Activated CD4-positive, CD25-positive, alpha-beta regulatory T cell treated with anti-CD3 and anti-CD28 coated beads, Interleukin-2, amount 50 U/mL, for 24 hours (primary cell): ENCODE measurements at regions not wholly inside any gene's neighbourhood (a gene's known extent, or its start where the extent isn't known, plus 50 kb on each side); places are given as distances from the start of the nearest gene placed in this dataset.
"Not testable (repeated sequence)": the region's sequence is repeated elsewhere in the genome, so short reads cannot be mapped to it uniquely, and the experiment has no call there.

Experiments
- ATAC-seq, 2 donors: fragments of 150-1000 bp; cut with Tn5 transposase; one replicate each; pipeline ENCODE4 v1.10.0; 2021; ENCODE audit warnings: mild to moderate bottlenecking in 1 of 2, moderate library complexity in 1 of 2

DNA sequence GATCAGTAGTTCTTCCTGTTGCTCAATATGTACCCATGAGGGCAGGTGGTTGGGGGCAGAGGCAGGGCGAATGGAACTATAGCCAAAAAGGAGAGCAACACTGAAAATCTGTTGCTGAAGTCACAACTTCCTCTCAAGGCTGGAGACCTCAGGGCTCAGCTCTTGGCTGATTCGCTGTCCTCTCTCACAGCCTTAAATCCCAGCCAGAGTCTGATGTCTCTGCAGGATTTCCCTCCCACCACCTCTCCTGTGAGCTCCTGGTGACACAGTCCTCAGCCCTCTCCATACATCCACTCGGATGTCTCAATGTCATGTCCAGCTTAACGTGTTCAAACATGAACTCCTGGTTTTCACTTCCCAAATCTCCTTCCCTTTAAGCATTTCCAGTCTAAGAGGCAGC, 218.7 kb upstream of the FAM240B start:
- ATAC-seq = not testable (repeated sequence)

- not testable (repeated sequence) for ATAC-seq
Observed at GRCh38 chr9:38927970-38928369, 208.0 kb upstream of the FAM240B start.

DNA sequence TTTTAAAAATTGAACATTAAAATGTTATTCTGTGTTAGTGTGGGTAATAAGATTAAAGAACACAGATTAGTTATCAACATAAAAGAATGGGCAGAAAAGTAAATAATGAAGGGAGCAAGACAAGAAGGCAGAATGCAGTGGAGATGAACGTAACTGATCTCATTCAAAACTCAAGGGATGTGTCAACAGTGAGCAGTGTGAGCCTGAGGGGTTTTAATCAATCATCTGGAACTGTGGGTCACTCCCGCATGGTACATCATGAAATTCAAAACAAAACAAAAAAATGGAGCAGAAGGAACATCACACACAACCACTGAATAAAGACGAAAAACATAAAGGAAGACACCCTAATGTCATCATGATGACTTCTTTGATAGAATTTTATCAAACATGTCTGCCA, 206.6 kb upstream of the FAM240B start:
- ATAC-seq = not testable (repeated sequence)

- not testable (repeated sequence) for ATAC-seq
Observed at GRCh38 chr9:38921253-38921652, 201.3 kb upstream of the FAM240B start.

- not testable (repeated sequence) for ATAC-seq
Observed at GRCh38 chr9:38910629-38911028, 190.7 kb upstream of the FAM240B start.

GRCh38 chr9:38904719-38905118, 184.8 kb upstream of the FAM240B start:
- not testable (repeated sequence) for ATAC-seq

DNA sequence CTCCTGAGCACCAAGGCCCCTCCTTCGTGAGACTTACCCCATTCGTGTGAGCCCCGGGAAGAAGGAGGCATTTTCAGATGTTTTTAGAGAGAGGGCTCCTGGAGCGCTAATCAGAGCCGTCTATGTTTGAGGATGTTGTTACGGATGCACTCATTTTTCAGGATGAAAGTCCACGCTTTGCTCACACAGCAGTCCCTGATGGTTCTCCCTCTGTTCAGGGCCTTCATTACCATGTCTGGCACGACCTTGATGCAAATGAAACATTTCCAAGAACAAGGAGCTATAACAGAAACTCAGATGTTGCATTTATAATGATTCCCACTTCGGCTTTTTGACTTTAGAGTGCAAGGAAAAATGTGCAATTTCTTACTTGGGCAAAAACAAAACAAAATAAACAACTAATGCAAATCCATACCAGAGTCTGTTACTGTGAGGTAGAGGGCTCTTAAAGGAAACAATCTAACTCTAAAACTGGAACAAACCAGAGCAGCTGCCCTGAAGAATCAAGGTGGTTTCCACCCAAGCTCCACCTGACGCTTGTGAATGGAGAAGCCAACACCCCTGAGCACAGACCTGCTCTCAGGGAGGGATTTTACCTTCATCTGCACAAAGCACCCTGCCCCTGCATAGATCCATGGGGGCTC, 181.7 kb upstream of the FAM240B start:
- not testable (repeated sequence) for ATAC-seq

DNA sequence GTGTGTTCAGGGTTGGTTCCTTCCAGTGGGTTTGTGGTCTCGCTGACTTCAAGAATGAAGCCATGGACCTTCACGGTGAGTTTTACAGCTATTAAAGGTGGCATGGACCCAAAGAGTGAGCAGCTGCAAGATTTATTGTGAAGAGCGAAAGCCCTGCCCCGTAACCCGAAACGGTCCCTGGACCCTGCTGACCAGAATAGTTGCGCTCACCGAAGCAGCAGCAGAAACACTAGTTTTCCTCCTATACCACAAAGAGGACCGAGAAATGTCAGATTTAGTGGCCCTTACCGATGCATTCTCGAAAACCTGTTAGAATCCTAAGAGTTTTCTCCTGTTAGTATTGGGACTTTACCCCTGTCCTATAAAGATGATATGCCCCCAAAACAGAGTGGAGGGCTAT, 176.5 kb upstream of the FAM240B start:
- not testable (repeated sequence) for ATAC-seq

DNA sequence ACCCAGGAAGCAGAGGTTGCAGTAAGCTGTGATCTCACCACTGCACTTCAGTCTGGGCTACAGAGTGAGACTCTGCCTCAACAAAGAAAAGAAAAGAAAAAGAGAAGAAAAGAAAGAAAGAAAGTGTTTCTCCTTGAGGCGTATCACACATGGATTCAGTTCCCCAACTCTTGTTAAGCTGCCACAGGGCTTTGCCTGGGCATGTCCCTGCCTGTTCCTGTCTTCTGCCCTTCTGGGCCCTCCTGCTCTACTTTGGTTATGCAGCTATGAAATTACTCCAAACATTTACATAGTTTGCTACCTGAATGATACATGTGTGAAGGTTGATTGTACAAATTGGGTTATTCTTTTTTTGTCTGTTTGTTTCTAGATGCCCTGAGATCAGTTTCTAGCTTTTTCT, 175.3 kb upstream of the FAM240B start:
- not testable (repeated sequence) for ATAC-seq

DNA sequence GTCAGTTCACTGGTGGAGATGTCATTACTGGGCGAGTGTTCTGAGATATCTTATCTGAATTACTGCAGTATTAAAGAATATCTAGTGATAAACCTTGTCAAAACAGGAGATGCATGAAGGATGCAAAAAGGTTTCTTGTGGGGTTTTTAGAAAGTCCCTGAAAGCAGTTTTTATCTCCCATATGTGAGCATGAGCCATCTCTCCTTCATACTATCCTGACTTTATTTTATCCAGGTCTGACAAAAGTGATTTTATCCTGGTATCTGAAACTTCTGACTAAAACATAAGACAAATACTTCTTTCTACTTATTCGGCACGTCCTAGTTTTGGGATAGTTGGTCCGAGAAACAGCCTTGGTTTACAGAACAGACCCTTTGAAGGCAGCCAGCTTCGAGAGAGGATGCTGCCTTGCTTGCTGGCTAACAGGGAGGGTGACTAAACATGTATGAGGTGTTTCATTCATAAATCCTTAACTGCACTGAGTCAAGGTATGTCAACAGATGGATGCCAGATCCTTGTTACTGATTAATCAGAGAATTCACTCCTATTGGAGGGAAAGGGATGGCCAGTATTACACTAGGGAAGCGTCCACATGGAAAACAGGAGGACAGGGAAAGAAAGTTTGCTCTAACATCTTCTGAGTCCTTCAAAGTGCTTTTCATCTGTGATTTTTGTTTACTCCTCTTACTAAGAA, 172.8 kb upstream of the FAM240B start:
- ATAC-seq = not testable (repeated sequence)

- ATAC-seq = not testable (repeated sequence)
Observed at GRCh38 chr9:38886076-38886475, 166.1 kb upstream of the FAM240B start.

DNA sequence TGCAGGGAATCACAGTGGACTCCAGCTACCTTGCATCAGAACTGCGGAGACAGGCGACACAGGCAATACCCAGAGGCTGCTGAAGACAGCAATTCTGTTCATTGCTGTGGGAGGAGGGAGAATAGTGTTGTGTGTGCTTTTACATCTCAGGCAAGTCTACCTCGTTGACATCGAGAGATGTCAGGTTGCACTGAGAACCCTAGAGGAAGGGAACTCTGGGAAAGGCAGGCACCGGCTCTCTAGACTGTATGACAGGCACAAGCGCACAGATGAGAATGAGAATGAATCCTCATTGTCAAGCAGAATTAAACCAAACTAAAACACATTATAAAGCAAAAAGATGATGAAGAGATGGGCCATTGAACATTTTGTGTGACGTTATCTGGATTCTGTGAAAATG, 155.7 kb upstream of the FAM240B start:
- not testable (repeated sequence) for ATAC-seq

- ATAC-seq = not testable (repeated sequence)
Observed at GRCh38 chr9:38871282-38871940, 151.5 kb upstream of the FAM240B start.

- ATAC-seq = not testable (repeated sequence)
Observed at GRCh38 chr9:38859827-38860226, 139.9 kb upstream of the FAM240B start.

DNA sequence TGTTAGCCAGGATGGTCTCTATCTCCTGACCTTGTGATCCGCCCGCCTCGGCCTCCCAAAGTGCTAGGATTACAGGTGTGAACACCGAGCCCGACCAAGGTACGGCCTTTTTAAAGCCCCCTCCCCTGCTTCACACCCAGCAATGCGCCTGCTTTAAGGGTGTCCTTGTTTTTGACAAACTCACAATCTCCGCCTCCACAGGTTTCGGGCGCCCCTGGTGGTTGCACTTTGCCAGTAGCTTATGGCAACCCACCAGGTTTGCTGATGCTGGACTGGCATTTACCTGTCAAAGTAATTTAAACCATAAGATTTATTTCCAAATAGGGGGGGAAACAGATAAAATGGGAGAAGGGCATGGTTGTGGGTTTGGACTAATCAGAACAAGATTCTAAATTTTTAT, 129.0 kb upstream of the FAM240B start:
- ATAC-seq = not testable (repeated sequence)

DNA sequence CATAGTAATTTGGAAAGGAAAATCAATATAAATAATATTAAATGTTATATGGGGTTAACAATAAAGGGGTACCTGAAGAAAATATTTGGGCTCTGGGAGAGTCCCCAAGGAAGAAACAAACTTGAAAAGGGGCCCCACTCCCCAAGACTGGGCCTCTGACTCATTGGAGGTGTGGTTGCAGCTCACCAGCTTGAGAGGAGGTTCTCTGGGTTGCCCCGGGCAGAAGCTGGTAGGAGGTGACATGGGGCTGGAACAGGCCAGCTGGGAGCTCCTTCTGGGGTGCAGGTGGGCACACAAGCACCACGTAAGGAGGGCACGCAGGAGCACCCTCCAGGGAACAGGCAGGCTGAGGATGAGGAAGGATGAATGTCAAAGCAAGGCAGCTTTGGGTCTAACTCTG, 120.3 kb upstream of the FAM240B start:
- not testable (repeated sequence) for ATAC-seq

DNA sequence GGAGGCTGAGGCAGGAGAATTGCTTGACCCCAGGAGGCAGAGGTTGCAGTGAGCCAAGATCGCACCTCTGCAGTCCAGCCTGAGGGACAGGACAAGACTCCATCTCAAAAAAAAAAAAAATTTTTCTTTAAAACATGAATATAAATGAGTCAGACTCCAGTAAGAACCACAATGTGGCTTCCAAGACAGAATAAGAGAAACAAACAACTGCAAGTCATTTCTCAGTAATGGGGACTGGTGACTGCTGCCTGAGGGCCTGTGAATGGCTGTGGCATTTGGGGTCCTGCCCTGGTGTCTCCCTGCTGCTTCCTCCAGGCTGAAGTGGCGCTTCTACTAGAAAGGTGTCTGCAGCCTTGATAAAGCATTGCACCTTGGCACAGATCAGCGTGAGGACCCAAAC, 113.8 kb upstream of the FAM240B start:
- not testable (repeated sequence) for ATAC-seq

- ATAC-seq = not testable (repeated sequence)
Observed at GRCh38 chr9:38813855-38814254, 93.9 kb upstream of the FAM240B start.

DNA sequence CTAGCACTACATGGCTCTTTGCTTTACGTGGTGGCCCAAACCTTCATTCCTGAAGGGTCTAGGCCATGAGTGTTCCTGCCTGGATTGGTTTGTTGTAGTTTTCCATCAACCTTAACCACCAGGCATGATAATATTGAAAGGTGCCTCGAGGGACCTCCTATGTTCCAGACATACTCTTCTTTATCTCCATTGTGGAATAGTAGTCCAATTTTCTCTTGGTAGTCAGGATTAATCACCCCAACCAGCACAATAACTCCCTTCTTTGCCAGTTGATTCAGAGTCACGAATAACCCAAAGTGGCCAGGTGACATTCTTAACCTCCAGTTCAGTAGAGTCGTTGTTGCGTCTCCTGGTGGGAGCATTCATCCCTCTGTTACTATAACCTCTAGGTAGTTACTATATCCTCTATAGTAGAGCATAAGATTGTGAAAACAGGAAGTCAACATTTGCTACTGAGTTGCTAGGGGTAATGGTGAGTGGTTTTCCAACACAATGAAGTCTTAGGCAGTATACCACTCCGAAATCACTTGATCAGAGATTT, 88.1 kb upstream of the FAM240B start:
- not testable (repeated sequence) for ATAC-seq

- ATAC-seq = no peak
Observed at GRCh38 chr9:38771593-38771992, 51.7 kb upstream of the FAM240B start.
